ENCODE measurements at regions not wholly inside any gene's neighbourhood (a gene's known extent, or its start where the extent isn't known, plus 50 kb on each side); places are given as distances from the start of the nearest gene placed in this dataset.

- DNase-seq: no peak
These were observed 83.2 kb upstream of the RND3 start for GRCh38 chr2:150570712-150571111.

- DNase-seq: no peak
These were observed 82.3 kb upstream of the RND3 start for GRCh38 chr2:150569761-150570160.

- DNase-seq: no peak
These were observed 80.4 kb upstream of the RND3 start for GRCh38 chr2:150567771-150568301.

- DNase-seq: no peak
These were observed 78.8 kb upstream of the RND3 start for GRCh38 chr2:150566289-150566688.

- DNase-seq: no peak
These were observed 73.6 kb upstream of the RND3 start for GRCh38 chr2:150561076-150561475.

GRCh38 chr2:150557020-150557600 lies 69.6 kb upstream of the RND3 start:
- DNase-seq: no peak

GRCh38 chr2:150555611-150556356 lies 68.3 kb upstream of the RND3 start:
- no peak for DNase-seq

- no peak for DNase-seq
These were observed 66.6 kb upstream of the RND3 start for GRCh38 chr2:150554046-150554445.

- no peak for DNase-seq
These were observed 64.8 kb upstream of the RND3 start for GRCh38 chr2:150552041-150552820.

- DNase-seq: no peak
These were observed 61.9 kb upstream of the RND3 start for GRCh38 chr2:150549381-150549780.

GRCh38 chr2:150548527-150548926 lies 61.1 kb upstream of the RND3 start:
- DNase-seq: no peak

- DNase-seq: no peak
These were observed 58.4 kb upstream of the RND3 start for GRCh38 chr2:150545916-150546315.

- no peak for DNase-seq
These were observed 57.3 kb upstream of the RND3 start for GRCh38 chr2:150544731-150545130.

- no peak for DNase-seq
These were observed 55.2 kb upstream of the RND3 start for GRCh38 chr2:150542692-150543091.

GRCh38 chr2:150542172-150542571 lies 54.7 kb upstream of the RND3 start:
- no peak for DNase-seq

GRCh38 chr2:150538651-150539201 lies 51.3 kb upstream of the RND3 start:
- no peak for DNase-seq

All from T1000 (cell line).